Right cardiac atrium (tissue), 5 donors: ENCODE measurements at regions not wholly inside any gene's neighbourhood (a gene's known extent, or its start where the extent isn't known, plus 50 kb on each side); places are given as distances from the start of the nearest gene placed in this dataset.

ENCODE experiments used
- ATAC-seq, 2 donors: fragments of 200-7000 bp; cut with Tn5 transposase; one replicate each; pipeline versions ENCODE4 v1.8.0 to v1.9.1; 2020; ENCODE audit warnings: moderate library complexity in 2 of 2, mild to moderate bottlenecking in 1 of 2
- DNase-seq, 3 donors: peaks; one replicate each; pipeline ENCODE4 v3.0.0-alpha.2; 2020
- H3K27ac ChIP-seq: one replicate; pipeline ENCODE4 v1.5.1; 2013; ENCODE audit warnings: mild to moderate bottlenecking, low read length, control low read depth, moderate library complexity
- H3K27me3 ChIP-seq: one replicate; pipeline ENCODE4 v1.6.1; 2013; ENCODE audit not compliant: control insufficient read depth, insufficient read depth
- H3K4me1 ChIP-seq: one replicate; pipeline ENCODE4 v1.6.1; 2013; ENCODE audit warnings: low read length; ENCODE audit not compliant: control insufficient read depth, insufficient read depth
- H3K4me3 ChIP-seq: one replicate; pipeline ENCODE4 v1.5.1; 2013; ENCODE audit warnings: low read length, control low read depth
- H3K9me3 ChIP-seq: one replicate; pipeline ENCODE4 v1.6.1; 2013; ENCODE audit warnings: low read length; ENCODE audit not compliant: control insufficient read depth
- WGBS: extraction: QIAGEN DNeasy Blood & Tissue Kit; methylation state at CpG from one replicate; pipeline ENCODE4 v1.1.7; 2013; 5-methylcytosine and 5-hydroxymethylcytosine counted together
- intact Hi-C, 4 donors: fragments of 100-400 bp; cut with DNase I; formaldehyde crosslinking; loops; one replicate each; pipeline versions ENCODE4 v1.11.0 to v1.14.0; 2022 to 2023
- donor health status: healthy with polysubstance abuse.
- donor health status: DM: no; HTN: yes; CAD: no.
- donor health status: DM: no; HTN: no; CAD: no.
- donor health status: DM: no; HTN: yes; CAD: no; lungs with severe emphysema.
- donor health status: DM: yes; HTN: yes; CAD: no.

- no peak for DNase-seq
- no peaks in the 10 kb centered on the region for H3K27me3 ChIP-seq
- whole genome bisulfite sequencing, result 24% methylated on average over 9 of the region's 9 CpGs
- H3K9me3 ChIP-seq, result no peaks in the 10 kb centered on the region
- no peak overlapping the region for H3K4me3 ChIP-seq
- no peak for ATAC-seq
- H3K27ac ChIP-seq, result no peak overlapping the region
- no peaks in the 10 kb centered on the region for H3K4me1 ChIP-seq
- intact Hi-C loops, result no loop called here
Measured at GRCh38 chr19:56949626-56950025, 109.1 kb upstream of the PEG3 start.

GRCh38 chr19:56951672-56952071 lies 111.1 kb upstream of the PEG3 start:
- Histone ChIP-seq H3K4me1 (no peaks in the 10 kb centered on the region), H3K4me3 (no peak overlapping the region), H3K27ac (no peak overlapping the region), H3K27me3 (no peaks in the 10 kb centered on the region), H3K9me3 (no peaks in the 10 kb centered on the region)
- DNase-seq, result no peak
- intact Hi-C loops, result no loop called here
- ATAC-seq, result no peak
- 83% methylated on average over 10 of the region's 10 CpGs for WGBS

DNA sequence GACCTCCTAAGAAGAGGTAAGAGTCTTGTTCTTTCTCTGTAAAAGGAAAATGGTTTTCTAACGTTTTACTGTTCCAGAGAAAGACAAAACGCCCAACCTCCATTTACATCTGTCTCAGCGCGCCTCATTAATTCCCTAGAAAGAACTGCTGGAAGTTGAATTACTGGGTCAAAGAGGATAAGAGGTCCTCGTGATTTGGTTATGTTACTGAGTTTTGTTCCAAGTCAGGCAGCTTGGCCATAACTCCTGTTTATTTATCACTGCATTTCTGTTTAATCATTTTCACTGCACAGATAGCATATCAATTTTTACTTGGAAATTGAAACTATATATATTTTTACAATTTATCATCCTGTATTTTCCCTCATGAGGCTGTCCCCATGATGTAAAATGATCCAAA lies 112.9 kb upstream of the PEG3 start:
- Histone ChIP-seq H3K4me1 (no peaks in the 10 kb centered on the region), H3K9me3 (no peaks in the 10 kb centered on the region), H3K27me3 (no peaks in the 10 kb centered on the region), H3K4me3 (no peak overlapping the region), H3K27ac (no peak overlapping the region)
- ATAC-seq (no peak), DNase-seq (no peak)
- WGBS, result 43% methylated on average over 5 of the region's 5 CpGs
- intact Hi-C loops, result no loop called here

GRCh38 chr19:56955637-56956216 lies 115.2 kb upstream of the PEG3 start:
- WGBS, result 81% methylated on average over 15 of the region's 15 CpGs
- Histone ChIP-seq H3K27me3 (no peaks in the 10 kb centered on the region), H3K4me3 (no peak overlapping the region), H3K9me3 (no peaks in the 10 kb centered on the region), H3K4me1 (no peaks in the 10 kb centered on the region), H3K27ac (no peak overlapping the region)
- no peak for DNase-seq
- no peak for ATAC-seq
- intact Hi-C loops, result no loop called here

- 80% methylated on average over 14 of the region's 14 CpGs for WGBS
Measured at GRCh38 chr19:56956503-56957226, 116.1 kb upstream of the PEG3 start.

GRCh38 chr19:56959205-56959604 lies 118.7 kb upstream of the PEG3 start:
- ATAC-seq (no peak), DNase-seq (no peak)
- Histone ChIP-seq H3K27me3 (no peaks in the 10 kb centered on the region), H3K4me3 (no peak overlapping the region), H3K9me3 (no peaks in the 10 kb centered on the region), H3K4me1 (no peaks in the 10 kb centered on the region), H3K27ac (no peak overlapping the region)
- 60% methylated on average over 4 of the region's 4 CpGs for WGBS
- intact Hi-C loops, result no loop called here

More at GRCh38 chr19:56956503-56957226, 116.1 kb upstream of the PEG3 start:
- no peak overlapping the region for H3K27ac ChIP-seq
- no peaks in the 10 kb centered on the region for H3K4me1 ChIP-seq
- intact Hi-C loops, result no loop called here
- ATAC-seq (no peak), DNase-seq (no peak)
- no peak overlapping the region for H3K4me3 ChIP-seq
- no peaks in the 10 kb centered on the region for H3K27me3 ChIP-seq
- no peaks in the 10 kb centered on the region for H3K9me3 ChIP-seq

DNA sequence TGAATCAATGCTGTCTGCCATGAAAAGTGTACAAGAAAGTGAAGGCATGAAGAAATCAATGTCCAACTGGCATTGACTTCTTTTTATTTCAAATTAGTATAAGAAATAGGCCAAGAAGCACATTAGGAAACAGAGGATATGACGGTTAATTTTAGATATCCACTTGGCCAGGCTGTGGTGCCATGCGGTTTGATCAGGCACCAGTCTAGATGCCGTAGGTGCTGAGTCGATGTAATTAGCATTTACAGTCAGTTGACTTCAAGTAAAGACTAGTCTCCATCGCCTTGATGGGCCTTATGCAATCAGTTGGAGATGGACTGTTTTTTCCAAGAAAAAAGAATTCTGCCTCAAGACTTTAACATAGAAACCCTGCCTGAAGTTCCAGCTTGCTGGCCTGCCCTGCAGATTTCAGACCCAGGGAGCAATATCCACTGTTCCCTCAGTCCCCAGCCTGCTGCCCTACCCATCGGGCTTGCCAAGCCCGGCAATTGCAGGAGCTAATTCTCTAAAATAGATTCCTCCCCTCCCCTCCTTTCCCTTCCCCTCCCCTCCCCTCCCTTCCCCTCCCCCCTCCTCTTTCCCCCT lies 120.5 kb upstream of the PEG3 start:
- Histone ChIP-seq H3K4me1 (no peaks in the 10 kb centered on the region), H3K27me3 (no peaks in the 10 kb centered on the region), H3K9me3 (no peaks in the 10 kb centered on the region), H3K27ac (no peak overlapping the region), H3K4me3 (no peak overlapping the region)
- intact Hi-C loops, result no loop called here
- WGBS, result 59% methylated on average over 7 of the region's 7 CpGs
- ATAC-seq (no peak), DNase-seq (no peak)

- no peak for ATAC-seq
- Histone ChIP-seq H3K27me3 (no peaks in the 10 kb centered on the region), H3K27ac (no peak overlapping the region), H3K9me3 (no peaks in the 10 kb centered on the region), H3K4me1 (no peaks in the 10 kb centered on the region), H3K4me3 (no peak overlapping the region)
- 71% methylated on average over 8 of the region's 8 CpGs for WGBS
- DNase-seq, result no peak
- intact Hi-C loops, result no loop called here
Measured at GRCh38 chr19:56964410-56964920, 123.9 kb upstream of the PEG3 start.

DNA sequence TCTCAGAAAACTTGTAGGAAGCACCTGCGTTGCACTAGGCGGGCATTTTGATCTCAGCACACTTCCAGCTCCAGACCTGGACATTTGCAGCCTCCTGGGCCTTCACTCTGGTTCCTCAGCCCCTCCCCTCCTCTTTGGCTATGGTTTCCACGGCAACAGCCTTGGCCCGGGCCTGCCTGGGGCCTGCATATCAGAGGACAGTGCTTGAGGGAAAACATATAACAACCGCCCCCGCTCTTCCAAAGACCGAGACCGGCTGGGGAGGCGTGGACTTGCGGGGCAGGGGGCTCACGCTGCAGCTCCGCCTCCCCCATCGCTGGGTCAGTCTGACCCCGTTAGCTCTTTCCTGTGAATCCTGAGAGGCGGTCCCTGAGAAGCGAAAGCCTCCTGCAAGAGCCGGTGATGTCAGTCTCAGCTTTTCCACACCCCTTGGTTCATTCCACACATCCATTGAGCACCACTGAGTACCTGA lies 125.7 kb upstream of the PEG3 start:
- intact Hi-C loops, result no loop called here
- ATAC-seq (no peak), DNase-seq (peak in 2 of 3 donors; percentile 65 to 77)
- H3K4me1 ChIP-seq, result no peaks in the 10 kb centered on the region
- H3K9me3 ChIP-seq, result no peaks in the 10 kb centered on the region
- H3K27ac ChIP-seq, result no peak overlapping the region
- 18% methylated on average over 17 of the region's 17 CpGs for WGBS
- H3K27me3 ChIP-seq, result no peaks in the 10 kb centered on the region
- no peak overlapping the region for H3K4me3 ChIP-seq

GRCh38 chr19:56966697-56967299 lies 126.3 kb upstream of the PEG3 start:
- no peak for ATAC-seq
- intact Hi-C loops, result no loop called here
- 79% methylated on average over 13 of the region's 13 CpGs for WGBS
- H3K4me3 ChIP-seq, result no peak overlapping the region
- H3K27ac ChIP-seq, result no peak overlapping the region
- H3K27me3 ChIP-seq, result no peaks in the 10 kb centered on the region
- no peaks in the 10 kb centered on the region for H3K4me1 ChIP-seq
- no peaks in the 10 kb centered on the region for H3K9me3 ChIP-seq
- no peak for DNase-seq

- no peak for ATAC-seq
- no peaks in the 10 kb centered on the region for H3K9me3 ChIP-seq
- no peaks in the 10 kb centered on the region for H3K4me1 ChIP-seq
- WGBS, result 48% methylated on average over 2 of the region's 2 CpGs
- H3K4me3 ChIP-seq, result no peak overlapping the region
- intact Hi-C loops, result no loop called here
- H3K27me3 ChIP-seq, result no peaks in the 10 kb centered on the region
- no peak for DNase-seq
- H3K27ac ChIP-seq, result no peak overlapping the region
Measured at GRCh38 chr19:56969156-56969555, 128.6 kb upstream of the PEG3 start.
